ENCODE measurements at regions not wholly inside any gene's neighbourhood (a gene's known extent, or its start where the extent isn't known, plus 50 kb on each side); places are given as distances from the start of the nearest gene placed in this dataset.
A peak's percentile ranks its signal among the peaks of the same experiment; 100 is the strongest.

GRCh38 chr10:88023676-88024075, 160.3 kb downstream of the PTEN start:
- no peak for DNase-seq (ENCODE audit: low spot score)

DNA sequence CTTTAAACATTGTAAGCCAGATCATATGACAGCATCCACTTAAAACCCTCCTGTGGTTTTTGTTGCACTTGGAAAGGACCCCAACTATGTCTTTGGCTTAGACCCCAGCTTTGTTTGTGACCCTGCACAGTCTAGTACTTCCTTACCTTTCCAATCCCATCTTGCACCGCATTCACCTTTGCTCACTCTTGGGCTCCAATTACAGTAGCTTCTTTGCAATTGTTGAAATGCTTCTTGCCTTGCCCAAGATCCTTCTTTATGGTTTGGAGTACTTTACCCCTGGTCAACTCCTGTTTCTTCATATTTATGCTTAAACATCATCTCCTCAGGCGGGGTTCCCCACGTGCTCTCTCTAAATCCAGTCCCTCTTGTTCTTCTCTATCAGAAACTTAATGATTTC, 162.6 kb downstream of the PTEN start:
- DNase-seq (ENCODE audit: low spot score), result no peak

GRCh38 chr10:88027570-88027969, 164.1 kb downstream of the PTEN start:
- no peak for DNase-seq (ENCODE audit: low spot score)

- no peak for DNase-seq (ENCODE audit: low spot score)
Observed at GRCh38 chr10:88028072-88028471, 164.6 kb downstream of the PTEN start.

GRCh38 chr10:88028654-88029053, 165.2 kb downstream of the PTEN start:
- DNase-seq (ENCODE audit: low spot score), result no peak

DNA sequence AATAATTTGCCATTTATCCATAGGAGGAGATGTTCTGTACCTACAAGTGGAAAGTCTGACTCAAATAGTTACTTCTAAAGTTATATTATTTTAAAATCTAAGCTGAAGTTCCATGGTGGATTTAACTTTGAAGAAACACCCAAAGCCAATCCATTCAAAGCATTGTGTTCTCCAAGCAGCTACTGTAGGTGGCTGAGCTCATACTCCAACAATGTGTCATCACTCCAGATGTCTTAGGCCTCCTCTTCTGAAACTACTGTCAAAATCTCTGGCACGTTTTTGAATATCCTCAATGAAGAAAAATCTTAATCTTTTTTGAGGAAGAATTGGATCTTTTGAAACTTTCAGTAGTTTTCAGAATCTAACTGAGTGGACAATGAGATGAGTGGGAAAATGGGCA, 169.1 kb downstream of the PTEN start:
- peak; percentile 63 for DNase-seq (ENCODE audit: low spot score)

GRCh38 chr10:88033385-88033784, 170.0 kb downstream of the PTEN start:
- no peak for DNase-seq (ENCODE audit: low spot score)

DNA sequence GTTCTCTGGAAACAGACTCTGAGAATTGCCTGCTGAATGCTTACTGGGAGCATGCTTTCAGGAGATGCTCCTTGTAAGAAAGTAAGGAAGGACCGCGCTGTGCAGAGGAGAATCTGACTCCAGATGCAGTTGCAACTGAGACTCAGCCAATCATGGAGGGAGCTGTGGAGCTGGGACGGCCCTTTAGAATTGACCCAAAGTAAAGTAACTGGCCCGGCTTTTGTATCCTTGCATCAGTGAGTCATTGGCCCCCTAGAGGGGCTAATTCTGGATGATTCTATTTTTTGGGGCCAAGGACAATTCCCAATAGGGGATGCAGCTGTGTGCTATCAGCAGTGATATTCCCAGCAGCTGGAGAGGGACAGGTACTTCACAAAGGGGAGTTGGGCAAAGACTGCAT, 170.4 kb downstream of the PTEN start:
- DNase-seq (ENCODE audit: low spot score), result no peak

DNA sequence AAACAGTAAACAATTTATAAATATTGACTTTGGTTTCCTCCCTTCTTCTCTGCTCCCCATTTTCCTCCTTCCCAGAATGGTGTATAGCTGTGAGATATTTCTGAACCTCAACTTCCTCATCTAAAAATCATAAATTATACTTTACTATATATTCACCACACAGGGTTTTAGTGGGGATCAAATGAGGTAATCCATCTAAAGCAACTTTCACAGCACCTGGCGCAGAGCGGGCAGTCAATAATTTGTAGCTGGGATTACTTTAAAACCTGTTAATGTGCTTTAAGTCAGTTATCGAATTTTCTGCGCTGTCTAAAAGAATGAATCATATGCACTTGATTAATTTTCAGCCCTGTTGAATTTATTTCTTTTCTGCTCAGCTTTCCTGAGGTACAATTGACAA, 172.7 kb downstream of the PTEN start:
- no peak for DNase-seq (ENCODE audit: low spot score)

GRCh38 chr10:88037623-88038022, 174.2 kb downstream of the PTEN start:
- DNase-seq (ENCODE audit: low spot score), result no peak

DNA sequence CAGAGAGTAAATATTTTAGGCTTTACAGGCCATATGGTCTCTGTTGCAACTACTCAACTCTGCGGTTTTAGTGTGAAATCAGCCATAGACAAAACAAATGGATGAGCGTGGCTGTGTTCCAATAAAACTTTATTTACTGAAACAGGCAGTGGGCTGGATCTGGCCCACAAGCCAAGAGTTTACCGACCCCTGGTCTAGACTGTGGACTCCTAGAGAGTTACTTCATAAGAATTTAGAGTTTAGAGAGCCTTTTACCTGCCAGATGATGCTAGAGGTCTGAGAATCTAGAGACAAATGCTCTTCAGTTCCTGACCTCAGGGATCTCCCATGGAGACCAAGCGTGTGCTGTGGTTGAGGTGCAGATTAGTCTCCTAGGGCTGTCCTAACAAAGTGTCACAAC, 174.8 kb downstream of the PTEN start:
- DNase-seq (ENCODE audit: low spot score), result no peak

- DNase-seq (ENCODE audit: low spot score), result no peak
Observed at GRCh38 chr10:88039496-88040200, 176.2 kb downstream of the PTEN start.

- peak; percentile 47 for DNase-seq (ENCODE audit: low spot score)
Observed at GRCh38 chr10:88041243-88042159, 178.1 kb downstream of the PTEN start.

- peak; percentile 52 for DNase-seq (ENCODE audit: low spot score)
Observed at GRCh38 chr10:88042160-88043100, 179.0 kb downstream of the PTEN start.

GRCh38 chr10:88045096-88045495, 181.7 kb downstream of the PTEN start:
- no peak for DNase-seq (ENCODE audit: low spot score)

GRCh38 chr10:88045656-88046415, 182.4 kb downstream of the PTEN start:
- no peak for DNase-seq (ENCODE audit: low spot score)

GRCh38 chr10:88047579-88047978, 184.2 kb downstream of the PTEN start:
- DNase-seq (ENCODE audit: low spot score), result no peak

DNA sequence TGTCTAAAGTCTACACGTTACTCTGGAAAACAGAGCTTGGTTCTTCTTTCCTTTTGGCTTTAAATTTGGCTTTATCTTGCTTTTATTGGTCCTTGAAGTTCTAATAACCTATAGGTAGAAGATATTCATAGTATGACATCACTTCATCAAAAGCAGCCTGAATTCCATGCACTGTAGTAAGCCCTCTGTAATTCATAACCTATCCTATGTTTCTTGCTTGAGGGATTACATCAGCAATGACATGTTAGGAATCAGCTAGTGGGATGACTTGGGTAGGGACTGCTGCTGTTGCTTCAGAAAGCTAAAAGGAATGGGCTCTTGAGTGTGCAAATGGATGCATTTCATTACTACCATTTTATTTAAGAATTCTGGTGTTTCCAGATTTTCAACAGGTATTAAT, 184.9 kb downstream of the PTEN start:
- no peak for DNase-seq (ENCODE audit: low spot score)

DNA sequence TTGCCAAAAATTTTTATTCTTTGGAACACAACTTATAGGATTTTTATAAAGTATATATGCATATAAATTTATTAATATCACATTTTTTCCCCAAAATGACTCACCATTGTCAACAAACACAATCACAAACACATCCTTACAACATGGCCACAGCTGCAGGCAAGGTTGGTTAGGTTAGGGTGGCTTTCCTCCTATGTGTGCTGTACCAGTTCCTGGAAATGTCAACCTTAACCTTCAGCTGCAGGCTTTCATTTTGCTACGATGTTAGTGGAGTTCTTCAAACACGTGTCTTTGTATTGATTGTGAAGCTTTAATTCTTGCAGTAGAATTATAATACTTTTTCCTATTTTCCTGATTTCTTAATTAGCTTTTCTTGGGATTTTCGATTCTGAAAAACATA, 185.8 kb downstream of the PTEN start:
- DNase-seq (ENCODE audit: low spot score), result no peak

GRCh38 chr10:88057720-88058119, 194.3 kb downstream of the PTEN start:
- DNase-seq (ENCODE audit: low spot score), result no peak

DNA sequence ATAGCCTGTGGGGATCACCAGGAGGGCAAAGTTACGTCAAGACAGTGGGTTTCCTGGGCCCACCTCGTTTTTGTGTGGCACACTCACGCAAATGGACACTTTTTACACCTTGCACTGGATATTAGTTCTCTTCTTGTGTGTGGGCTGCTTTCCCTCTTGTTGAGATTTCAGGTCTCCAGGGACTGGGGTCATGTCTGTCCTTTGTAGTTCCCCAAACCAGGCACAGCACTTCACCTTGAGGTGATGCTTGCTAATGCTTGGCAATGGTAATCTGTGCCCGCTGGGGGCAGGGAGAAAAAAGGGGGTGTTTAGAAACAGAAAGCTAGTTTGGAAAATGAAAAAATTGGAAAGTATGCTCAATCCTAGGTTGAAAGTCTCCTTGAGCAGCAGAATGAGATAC, 195.3 kb downstream of the PTEN start:
- no peak for DNase-seq (ENCODE audit: low spot score)

DNA sequence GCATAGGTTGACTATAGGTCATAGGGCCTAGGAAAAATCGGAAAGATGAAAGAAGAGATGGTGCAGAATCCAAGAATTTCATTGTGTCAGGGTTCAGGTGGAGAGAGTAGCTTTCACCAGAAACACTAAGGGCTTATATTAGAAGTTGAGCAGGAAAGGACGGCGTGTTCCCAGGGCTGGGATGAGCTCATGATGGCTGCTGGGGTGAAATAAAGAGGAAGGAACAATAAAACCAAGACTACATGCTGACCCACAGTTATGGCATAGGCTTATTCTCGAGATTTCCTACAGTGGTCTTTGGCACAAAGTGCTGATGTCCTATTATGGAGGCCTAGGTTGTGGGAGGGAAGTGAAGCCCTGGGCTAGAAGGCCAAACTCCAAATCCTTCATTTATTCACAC, 195.8 kb downstream of the PTEN start:
- DNase-seq (ENCODE audit: low spot score), result no peak

All from AG20443 (cell line).